ENCODE measurements at regions not wholly inside any gene's neighbourhood (a gene's known extent, or its start where the extent isn't known, plus 50 kb on each side); places are given as distances from the start of the nearest gene placed in this dataset.

- no peak overlapping the region for H2AFZ ChIP-seq (ENCODE audit: low read depth, low read length, severe bottlenecking)
- H3K4me2 ChIP-seq (ENCODE audit: low read depth, low read length, poor library complexity, severe bottlenecking): no peak overlapping the region
- no peaks in the 10 kb centered on the region for H4K20me1 ChIP-seq (ENCODE audit: low read depth, low read length)
- no peak for TF ChIP-seq CTCF (IDR thresholded peaks at IDR 0.05; ENCODE audit: insufficient read depth, low read length, poor library complexity, severe bottlenecking)
- no peak for TF ChIP-seq EZH2phosphoT487 (conservative IDR thresholded peaks at IDR 0.05; ENCODE audit: low read length)
- H3K79me2 ChIP-seq (ENCODE audit: insufficient read depth, low read length): no peaks in the 10 kb centered on the region
- H3K27me3 ChIP-seq (ENCODE audit: low read length): no peaks in the 10 kb centered on the region
- H3K9me2 ChIP-seq (replicated peaks; ENCODE audit: insufficient read depth, low read length): no peaks in the 10 kb centered on the region
- H3K27ac ChIP-seq (ENCODE audit: low read depth, low read length): no peak overlapping the region
- H3K36me3 ChIP-seq (ENCODE audit: low read length): no peaks in the 10 kb centered on the region
- H3K9me3 ChIP-seq (ENCODE audit: insufficient read depth, low read length): no peaks in the 10 kb centered on the region
- no peaks in the 10 kb centered on the region for H3F3A ChIP-seq (ENCODE audit: insufficient read depth)
- no peak overlapping the region for H3K9ac ChIP-seq (ENCODE audit: low read length)
- H3K4me3 ChIP-seq (ENCODE audit: insufficient read depth, low read length, poor library complexity, severe bottlenecking): no peak overlapping the region
These were observed 54.2 kb upstream of the LIMCH1 start for GRCh38 chr4:41483771-41484170.

DNA sequence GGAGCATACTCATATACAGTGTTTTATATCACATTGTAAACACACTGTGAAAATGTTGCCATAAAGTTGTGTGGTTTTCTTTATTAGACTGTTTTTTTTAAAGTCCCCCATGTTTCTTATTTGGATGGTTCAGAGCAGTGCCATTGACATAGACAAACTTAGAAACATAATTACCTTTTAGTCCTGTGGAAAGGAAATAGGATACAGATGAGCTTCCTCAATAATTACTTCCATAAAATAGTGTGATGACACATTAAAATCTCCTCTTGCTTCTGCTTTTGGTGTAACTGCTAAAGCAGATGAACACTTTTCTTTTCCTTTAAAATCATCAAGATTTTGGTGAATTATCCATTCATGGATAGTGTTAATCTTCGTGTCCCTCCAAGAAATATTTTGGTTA, 52.9 kb upstream of the LIMCH1 start:
- Histone ChIP-seq H2AFZ (ENCODE audit: low read depth, low read length, severe bottlenecking) (no peak overlapping the region), H3K9me2 (replicated peaks; ENCODE audit: insufficient read depth, low read length) (no peaks in the 10 kb centered on the region), H3K79me2 (ENCODE audit: insufficient read depth, low read length) (no peaks in the 10 kb centered on the region), H3K9me3 (ENCODE audit: insufficient read depth, low read length) (no peaks in the 10 kb centered on the region), H3K9ac (ENCODE audit: low read length) (no peak overlapping the region), H3K36me3 (ENCODE audit: low read length) (no peaks in the 10 kb centered on the region), H4K20me1 (ENCODE audit: low read depth, low read length) (no peaks in the 10 kb centered on the region), H3K27me3 (ENCODE audit: low read length) (no peaks in the 10 kb centered on the region), H3K4me3 (ENCODE audit: insufficient read depth, low read length, poor library complexity, severe bottlenecking) (no peak overlapping the region), H3K27ac (ENCODE audit: low read depth, low read length) (no peak overlapping the region), H3F3A (ENCODE audit: insufficient read depth) (no peaks in the 10 kb centered on the region), H3K4me2 (ENCODE audit: low read depth, low read length, poor library complexity, severe bottlenecking) (no peak overlapping the region)
- no peak for TF ChIP-seq CTCF (IDR thresholded peaks at IDR 0.05; ENCODE audit: insufficient read depth, low read length, poor library complexity, severe bottlenecking)

- Histone ChIP-seq H3K27ac (ENCODE audit: low read depth, low read length) (no peak overlapping the region), H3K4me3 (ENCODE audit: insufficient read depth, low read length, poor library complexity, severe bottlenecking) (no peak overlapping the region), H3K27me3 (ENCODE audit: low read length) (no peaks in the 10 kb centered on the region), H3K9me2 (replicated peaks; ENCODE audit: insufficient read depth, low read length) (no peaks in the 10 kb centered on the region), H3K79me2 (ENCODE audit: insufficient read depth, low read length) (no peaks in the 10 kb centered on the region), H2AFZ (ENCODE audit: low read depth, low read length, severe bottlenecking) (no peak overlapping the region), H3K9me3 (ENCODE audit: insufficient read depth, low read length) (no peaks in the 10 kb centered on the region), H3K4me2 (ENCODE audit: low read depth, low read length, poor library complexity, severe bottlenecking) (no peak overlapping the region), H3K36me3 (ENCODE audit: low read length) (no peaks in the 10 kb centered on the region), H4K20me1 (ENCODE audit: low read depth, low read length) (no peaks in the 10 kb centered on the region), H3F3A (ENCODE audit: insufficient read depth) (no peaks in the 10 kb centered on the region), H3K9ac (ENCODE audit: low read length) (no peak overlapping the region)
- TF ChIP-seq CTCF (IDR thresholded peaks at IDR 0.05; ENCODE audit: insufficient read depth, low read length, poor library complexity, severe bottlenecking) (no peak), EZH2phosphoT487 (conservative IDR thresholded peaks at IDR 0.05; ENCODE audit: low read length) (no peak)
These were observed 50.0 kb upstream of the LIMCH1 start for GRCh38 chr4:41487868-41488440.
